Colonic mucosa (tissue), 4 donors: ENCODE measurements at regions not wholly inside any gene's neighbourhood (a gene's known extent, or its start where the extent isn't known, plus 50 kb on each side); places are given as distances from the start of the nearest gene placed in this dataset.

Experiments used
- DNase-seq: peaks from one replicate; pipeline ENCODE4 v3.0.0-alpha.2; 2020
- H3K27ac ChIP-seq: fragments of 200-600 bp; one replicate; pipeline ENCODE4 v1.8.0; 2021
- H3K27me3 ChIP-seq: fragments of 200-600 bp; one replicate; pipeline ENCODE4 v1.8.0; 2021
- H3K36me3 ChIP-seq: fragments of 200-600 bp; one replicate; pipeline ENCODE4 v1.8.0; 2021
- H3K4me1 ChIP-seq: fragments of 200-600 bp; one replicate; pipeline ENCODE4 v1.8.0; 2021; ENCODE audit warnings: mild to moderate bottlenecking
- H3K4me3 ChIP-seq: fragments of 200-600 bp; one replicate; pipeline ENCODE4 v1.8.0; 2021
- H3K9ac ChIP-seq, 2 donors: one replicate each; pipeline ENCODE4 v1.7.0; 2013; ENCODE audit warnings: control low read depth in 2 of 2, low read depth in 2 of 2, low read length in 2 of 2
- H3K9me3 ChIP-seq: fragments of 200-600 bp; one replicate; pipeline ENCODE4 v1.8.0; 2021
- intact Hi-C: fragments of 100-400 bp; cut with DNase I; formaldehyde crosslinking; loops from one replicate; pipeline ENCODE4 v1.14.1; 2022
- TF ChIP-seq, protein P1 (sequence below): fragments of 200-600 bp; IDR thresholded peaks from one replicate; pipeline ENCODE4 v1.8.0; 2022; ENCODE audit warnings: antibody characterized with exemption, mild to moderate bottlenecking
- donor health status: healthy.
- donor health status: DM: no; HTN: no; CAD: no.
- donor health status: DM: no; HTN: no; CAD: no.

DNA sequence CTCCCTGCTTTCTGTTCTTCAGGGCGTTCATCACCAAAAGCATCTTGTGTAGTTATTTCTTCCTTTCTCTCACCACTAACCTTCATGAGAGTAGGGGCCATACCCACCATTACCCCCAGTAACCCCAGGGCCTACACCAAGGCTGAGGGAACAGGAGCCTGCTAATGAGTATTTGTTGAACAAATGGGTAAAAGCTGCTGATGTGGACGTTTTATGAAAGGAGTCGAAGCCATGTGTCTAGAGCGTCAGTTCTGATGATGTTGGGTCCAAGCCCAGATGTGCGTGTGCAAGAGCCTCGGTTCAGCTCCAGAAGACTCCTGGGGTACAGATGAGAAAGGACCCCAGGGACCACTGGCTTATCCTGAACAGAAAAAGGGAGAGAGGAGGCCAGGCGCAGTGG, 77.1 kb upstream of the TBC1D3K start:
- no peak overlapping the region for H3K27ac ChIP-seq
- no peaks in the 10 kb centered on the region for H3K4me1 ChIP-seq
- H3K4me3 ChIP-seq, result no peak overlapping the region
- TF ChIP-seq, protein P1, sequence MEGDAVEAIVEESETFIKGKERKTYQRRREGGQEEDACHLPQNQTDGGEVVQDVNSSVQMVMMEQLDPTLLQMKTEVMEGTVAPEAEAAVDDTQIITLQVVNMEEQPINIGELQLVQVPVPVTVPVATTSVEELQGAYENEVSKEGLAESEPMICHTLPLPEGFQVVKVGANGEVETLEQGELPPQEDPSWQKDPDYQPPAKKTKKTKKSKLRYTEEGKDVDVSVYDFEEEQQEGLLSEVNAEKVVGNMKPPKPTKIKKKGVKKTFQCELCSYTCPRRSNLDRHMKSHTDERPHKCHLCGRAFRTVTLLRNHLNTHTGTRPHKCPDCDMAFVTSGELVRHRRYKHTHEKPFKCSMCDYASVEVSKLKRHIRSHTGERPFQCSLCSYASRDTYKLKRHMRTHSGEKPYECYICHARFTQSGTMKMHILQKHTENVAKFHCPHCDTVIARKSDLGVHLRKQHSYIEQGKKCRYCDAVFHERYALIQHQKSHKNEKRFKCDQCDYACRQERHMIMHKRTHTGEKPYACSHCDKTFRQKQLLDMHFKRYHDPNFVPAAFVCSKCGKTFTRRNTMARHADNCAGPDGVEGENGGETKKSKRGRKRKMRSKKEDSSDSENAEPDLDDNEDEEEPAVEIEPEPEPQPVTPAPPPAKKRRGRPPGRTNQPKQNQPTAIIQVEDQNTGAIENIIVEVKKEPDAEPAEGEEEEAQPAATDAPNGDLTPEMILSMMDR, result no peak
- intact Hi-C loops, result no loop called here
- no peak overlapping the region for H3K9ac ChIP-seq
- H3K27me3 ChIP-seq, result no peaks in the 10 kb centered on the region
- no peaks in the 10 kb centered on the region for H3K36me3 ChIP-seq
- no peaks in the 10 kb centered on the region for H3K9me3 ChIP-seq
- DNase-seq, result no peak

DNA sequence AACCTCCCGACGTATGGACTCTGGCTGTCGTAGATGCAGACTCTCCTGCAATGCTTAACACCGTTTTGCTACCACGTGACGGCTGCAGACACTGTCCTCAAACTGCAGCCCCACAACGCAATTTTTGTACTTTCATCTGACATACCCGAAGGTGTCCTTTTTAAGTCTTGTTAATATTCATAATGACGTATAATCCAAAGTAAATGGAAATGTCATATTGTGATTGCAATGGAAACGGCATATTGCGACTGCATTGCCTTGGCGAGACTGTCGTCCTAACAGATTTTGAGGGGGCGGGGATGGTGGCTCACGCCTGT, 79.3 kb upstream of the TBC1D3K start:
- no peaks in the 10 kb centered on the region for H3K4me1 ChIP-seq
- H3K36me3 ChIP-seq, result no peaks in the 10 kb centered on the region
- intact Hi-C loops, result no loop called here
- no peak overlapping the region for H3K27ac ChIP-seq
- H3K4me3 ChIP-seq, result no peak overlapping the region
- DNase-seq, result no peak
- no peak overlapping the region for H3K9ac ChIP-seq
- H3K27me3 ChIP-seq, result no peaks in the 10 kb centered on the region
- TF ChIP-seq, protein P1, result peak; percentile 6
- H3K9me3 ChIP-seq, result no peaks in the 10 kb centered on the region

DNA sequence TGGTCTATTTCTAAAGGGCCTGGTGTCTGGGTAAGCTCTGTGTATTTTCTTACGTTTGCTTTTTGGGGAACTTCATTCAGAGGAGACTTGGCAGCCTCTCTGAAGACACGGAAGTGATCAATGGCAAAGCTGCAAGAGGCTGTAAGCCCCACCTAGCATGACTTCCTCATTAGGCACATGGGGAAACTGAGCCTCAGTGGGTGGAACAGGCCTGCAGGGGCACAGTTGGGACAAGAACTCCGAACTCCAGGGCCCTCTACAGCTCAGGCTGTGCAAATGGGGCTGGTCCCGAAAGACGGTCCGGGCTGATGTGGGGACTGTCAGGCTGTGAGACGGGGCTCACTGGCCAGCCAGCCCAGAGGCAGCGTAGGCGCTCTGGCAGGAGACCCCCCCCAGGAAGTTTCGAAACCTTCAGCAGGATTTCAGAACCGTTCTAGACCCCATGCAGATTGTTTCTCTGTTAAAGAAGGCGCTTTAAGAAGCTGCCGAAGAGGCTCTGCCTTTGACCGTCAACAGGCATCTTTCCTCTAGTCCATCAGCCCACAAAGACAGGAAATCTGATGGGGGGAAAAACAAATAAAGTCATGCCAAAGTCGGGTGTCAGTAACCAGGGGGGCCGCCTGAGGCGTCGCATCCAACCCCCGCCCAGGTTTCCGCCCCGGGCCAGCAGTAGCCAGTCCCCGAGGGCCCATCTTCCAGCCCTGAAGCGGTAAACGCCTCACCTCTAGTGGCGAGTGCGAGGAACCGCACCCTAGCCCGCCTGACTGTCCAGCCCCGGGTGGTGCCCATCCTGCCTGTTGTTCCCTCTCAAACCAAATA, 79.8 kb upstream of the TBC1D3K start:
- peak; percentile 66 for DNase-seq
- TF ChIP-seq, protein P1, result peak; percentile 85
- Histone ChIP-seq H3K36me3 (no peaks in the 10 kb centered on the region), H3K4me1 (no peaks in the 10 kb centered on the region), H3K27ac (no peak overlapping the region), H3K27me3 (no peaks in the 10 kb centered on the region), H3K9me3 (no peaks in the 10 kb centered on the region), H3K9ac (no peak overlapping the region), H3K4me3 (no peak overlapping the region)
- intact Hi-C loops, result no loop called here

DNA sequence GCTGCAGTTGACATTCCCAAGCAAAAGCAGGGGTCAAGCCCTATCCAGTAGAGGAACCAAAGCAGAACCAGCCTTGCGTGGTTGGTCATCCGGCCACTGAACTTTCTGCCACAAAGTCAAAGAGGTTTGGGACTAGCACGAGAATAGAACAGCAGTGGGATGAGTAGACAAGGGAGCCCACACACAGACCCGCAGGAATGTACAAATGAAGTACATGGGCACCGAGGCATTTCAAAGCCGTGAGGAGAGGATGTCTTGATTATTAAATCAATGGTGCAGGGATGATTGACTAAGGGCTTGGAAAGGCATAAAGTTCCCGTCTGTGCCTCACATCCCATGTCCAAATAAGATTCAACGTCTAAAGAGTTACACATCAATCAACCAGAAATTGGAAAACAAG, 81.8 kb upstream of the TBC1D3K start:
- no peak for DNase-seq
- intact Hi-C loops, result no loop called here
- H3K27ac ChIP-seq, result no peak overlapping the region
- no peaks in the 10 kb centered on the region for H3K36me3 ChIP-seq
- H3K9me3 ChIP-seq, result no peaks in the 10 kb centered on the region
- TF ChIP-seq, protein P1, result no peak
- H3K4me1 ChIP-seq, result no peaks in the 10 kb centered on the region
- H3K27me3 ChIP-seq, result no peaks in the 10 kb centered on the region
- H3K4me3 ChIP-seq, result no peak overlapping the region
- H3K9ac ChIP-seq, result no peak overlapping the region

DNA sequence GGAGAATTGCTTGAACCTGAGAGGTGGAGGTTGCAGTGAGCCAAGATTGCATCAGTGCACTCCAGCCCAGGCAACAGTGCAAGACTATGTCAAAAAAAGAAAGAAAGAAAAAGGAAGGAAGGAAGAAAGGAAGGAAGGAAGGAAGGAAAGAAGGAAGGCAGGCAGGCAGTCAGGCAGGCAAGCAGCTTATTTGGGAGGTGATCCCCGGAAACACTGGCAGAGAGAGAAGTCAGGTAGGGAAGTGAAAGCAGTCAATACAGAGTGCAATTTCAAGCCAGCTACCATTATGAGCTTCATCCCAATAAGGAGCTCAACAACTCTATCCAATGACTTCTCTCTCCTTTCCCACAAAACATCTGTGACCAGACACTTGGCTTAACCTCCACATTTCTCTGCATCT, 83.0 kb upstream of the TBC1D3K start:
- TF ChIP-seq, protein P1, result no peak

More for the DNA sequence above, 83.0 kb upstream of the TBC1D3K start:
- Histone ChIP-seq H3K4me3 (no peak overlapping the region), H3K27ac (no peak overlapping the region), H3K9ac (no peak overlapping the region), H3K9me3 (no peaks in the 10 kb centered on the region), H3K4me1 (no peaks in the 10 kb centered on the region), H3K27me3 (no peaks in the 10 kb centered on the region), H3K36me3 (no peaks in the 10 kb centered on the region)
- intact Hi-C loops, result no loop called here
- no peak for DNase-seq
